Left ventricle myocardium inferior (tissue), 1 donor: ENCODE measurements at regions not wholly inside any gene's neighbourhood (a gene's known extent, or its start where the extent isn't known, plus 50 kb on each side); places are given as distances from the start of the nearest gene placed in this dataset.
"Not testable (repeated sequence)": the region's sequence is repeated elsewhere in the genome, so short reads cannot be mapped to it uniquely, and the experiment has no call there.

ENCODE experiments used
- DNase-seq: peaks from one replicate; pipeline ENCODE4 v3.0.0-alpha.2; 2020
- H3K27ac ChIP-seq: fragments of 200-600 bp; replicated peaks from 2 replicates; pipeline ENCODE4 v1.8.0; 2021
- H3K27me3 ChIP-seq: fragments of 200-600 bp; 2 replicates; pipeline ENCODE4 v1.8.0; 2021; ENCODE audit warnings: low read depth
- H3K36me3 ChIP-seq: fragments of 200-600 bp; 2 replicates; pipeline ENCODE4 v1.8.0; 2021
- H3K4me1 ChIP-seq: fragments of 200-600 bp; 2 replicates; pipeline ENCODE4 v1.8.0; 2021
- H3K4me3 ChIP-seq: fragments of 200-600 bp; 2 replicates; pipeline ENCODE4 v1.8.0; 2021; ENCODE audit warnings: mild to moderate bottlenecking, moderate library complexity
- H3K9me3 ChIP-seq: fragments of 200-600 bp; replicated peaks from 2 replicates; pipeline ENCODE4 v1.8.0; 2021
- intact Hi-C: fragments of 100-400 bp; cut with micrococcal nuclease; formaldehyde crosslinking; loops from one replicate; pipeline ENCODE4 v1.11.0; 2022
- TF ChIP-seq, protein P1 (sequence below): fragments of 200-600 bp; IDR thresholded peaks from 2 replicates; pipeline ENCODE4 v1.8.0; 2021; ENCODE audit warnings: antibody characterized with exemption, mild to moderate bottlenecking, borderline replicate concordance
- donor health status: DM: no; HTN: yes; CAD: no; lungs with severe emphysema.

DNA sequence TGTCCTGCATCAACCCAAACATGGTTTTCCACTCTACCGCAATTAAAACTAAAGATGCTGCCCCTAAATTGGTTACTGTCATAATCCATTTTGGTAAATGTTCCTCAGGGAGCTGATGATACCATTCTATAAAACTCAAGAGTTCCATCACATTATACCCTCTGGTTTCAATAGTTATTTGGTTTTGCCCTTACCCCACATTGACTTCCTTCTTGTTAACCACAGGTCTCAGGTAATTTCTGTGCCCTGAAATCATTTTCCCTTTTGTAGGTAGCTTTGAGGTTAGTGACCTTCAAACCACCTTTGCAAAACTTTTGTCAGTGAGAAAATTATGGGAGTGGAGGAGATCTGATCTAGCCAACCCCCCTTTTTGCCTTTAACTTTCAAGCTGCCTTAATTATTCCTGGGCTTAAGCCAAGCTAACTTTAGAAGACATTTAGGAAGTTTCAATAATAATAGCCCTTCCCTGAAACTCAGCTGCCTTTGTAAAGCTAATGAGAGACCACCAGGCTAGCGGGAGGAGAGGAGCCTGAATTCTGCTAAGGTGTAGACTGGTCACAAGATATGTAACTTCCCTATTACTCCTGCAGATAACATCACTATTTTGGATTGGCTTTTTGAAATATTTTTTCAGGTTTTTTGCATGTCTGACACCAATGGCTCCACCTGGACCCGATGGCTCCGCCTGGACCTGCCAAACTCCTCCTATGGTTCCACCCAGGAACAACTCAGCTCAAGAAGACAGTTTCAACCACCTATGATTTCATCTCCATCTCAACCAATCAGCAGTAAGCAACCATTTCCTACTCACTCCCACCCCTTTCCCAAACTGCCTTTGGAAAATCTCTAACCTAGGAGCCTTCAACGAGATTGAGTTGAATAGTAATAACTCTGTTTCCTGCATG, 224.9 kb downstream of the HS3ST3B1 start:
- no peaks in the 10 kb centered on the region for H3K4me1 ChIP-seq
- no peak for DNase-seq

DNA sequence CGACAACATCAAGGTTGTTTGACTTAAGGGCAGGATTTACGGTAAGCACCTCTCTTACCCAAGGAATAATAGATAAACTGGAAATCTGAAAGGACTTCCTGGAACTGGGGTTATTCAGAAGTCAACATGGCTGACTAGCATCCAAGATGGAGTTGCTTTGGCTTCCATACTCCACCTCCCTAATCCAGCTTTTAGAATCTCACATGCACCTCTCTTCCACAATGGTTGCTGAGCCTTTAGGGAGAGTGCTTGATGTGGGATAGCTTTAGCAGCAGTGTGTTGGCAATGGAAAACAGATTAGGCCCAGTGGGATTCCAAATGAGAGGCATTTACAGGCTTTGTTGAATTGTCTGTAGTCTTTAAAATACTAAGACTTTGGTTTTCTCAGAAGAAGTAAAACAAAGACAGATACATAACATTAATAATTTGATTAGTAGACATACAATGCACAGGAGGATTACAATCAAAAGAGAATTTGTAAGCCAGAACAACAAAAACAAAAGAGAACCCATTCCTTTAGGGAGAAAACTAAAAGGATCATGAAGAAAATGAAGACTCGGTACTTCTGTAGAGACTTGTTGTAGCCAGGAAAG, 222.0 kb downstream of the HS3ST3B1 start:
- H3K36me3 ChIP-seq = no peaks in the 10 kb centered on the region
- intact Hi-C loops = no loop called here
- H3K27me3 ChIP-seq = no peaks in the 10 kb centered on the region
- DNase-seq = no peak
- H3K4me1 ChIP-seq = no peaks in the 10 kb centered on the region
- TF ChIP-seq, protein P1, sequence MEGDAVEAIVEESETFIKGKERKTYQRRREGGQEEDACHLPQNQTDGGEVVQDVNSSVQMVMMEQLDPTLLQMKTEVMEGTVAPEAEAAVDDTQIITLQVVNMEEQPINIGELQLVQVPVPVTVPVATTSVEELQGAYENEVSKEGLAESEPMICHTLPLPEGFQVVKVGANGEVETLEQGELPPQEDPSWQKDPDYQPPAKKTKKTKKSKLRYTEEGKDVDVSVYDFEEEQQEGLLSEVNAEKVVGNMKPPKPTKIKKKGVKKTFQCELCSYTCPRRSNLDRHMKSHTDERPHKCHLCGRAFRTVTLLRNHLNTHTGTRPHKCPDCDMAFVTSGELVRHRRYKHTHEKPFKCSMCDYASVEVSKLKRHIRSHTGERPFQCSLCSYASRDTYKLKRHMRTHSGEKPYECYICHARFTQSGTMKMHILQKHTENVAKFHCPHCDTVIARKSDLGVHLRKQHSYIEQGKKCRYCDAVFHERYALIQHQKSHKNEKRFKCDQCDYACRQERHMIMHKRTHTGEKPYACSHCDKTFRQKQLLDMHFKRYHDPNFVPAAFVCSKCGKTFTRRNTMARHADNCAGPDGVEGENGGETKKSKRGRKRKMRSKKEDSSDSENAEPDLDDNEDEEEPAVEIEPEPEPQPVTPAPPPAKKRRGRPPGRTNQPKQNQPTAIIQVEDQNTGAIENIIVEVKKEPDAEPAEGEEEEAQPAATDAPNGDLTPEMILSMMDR = no peak
- H3K9me3 ChIP-seq = no peaks in the 10 kb centered on the region
- no peak overlapping the region for H3K27ac ChIP-seq
- no peak overlapping the region for H3K4me3 ChIP-seq

More for the DNA sequence above, 224.9 kb downstream of the HS3ST3B1 start:
- H3K4me3 ChIP-seq = no peak overlapping the region
- H3K9me3 ChIP-seq = peaks cover 5% of the 10 kb centered on the region
- TF ChIP-seq, protein P1 = no peak
- no peak overlapping the region for H3K27ac ChIP-seq
- no peaks in the 10 kb centered on the region for H3K27me3 ChIP-seq
- no peaks in the 10 kb centered on the region for H3K36me3 ChIP-seq
- intact Hi-C loops = no loop called here

DNA sequence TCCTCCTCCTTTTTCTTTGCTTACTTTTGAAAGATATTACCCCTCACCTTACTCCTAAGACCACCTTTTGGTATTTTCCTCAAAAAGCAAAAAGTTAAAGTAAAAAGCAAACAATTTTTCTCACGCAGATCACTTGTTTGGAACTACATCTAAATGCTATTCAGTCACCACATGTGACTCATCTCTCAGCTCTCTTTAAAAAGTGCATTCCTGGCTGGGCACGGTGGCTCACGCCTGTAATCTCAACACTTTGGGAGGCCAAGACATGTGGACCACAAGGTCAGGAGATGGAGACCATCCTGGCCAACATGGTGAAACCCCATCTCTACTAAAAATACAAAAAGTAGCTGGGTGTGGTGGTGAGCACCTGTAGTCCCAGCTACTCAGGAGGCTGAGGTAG, 218.0 kb downstream of the HS3ST3B1 start:
- DNase-seq, H3K4me3 ChIP-seq, H3K27me3 ChIP-seq, H3K36me3 ChIP-seq, intact Hi-C loops, H3K4me1 ChIP-seq, H3K27ac ChIP-seq, H3K9me3 ChIP-seq: not testable (repeated sequence)

DNA sequence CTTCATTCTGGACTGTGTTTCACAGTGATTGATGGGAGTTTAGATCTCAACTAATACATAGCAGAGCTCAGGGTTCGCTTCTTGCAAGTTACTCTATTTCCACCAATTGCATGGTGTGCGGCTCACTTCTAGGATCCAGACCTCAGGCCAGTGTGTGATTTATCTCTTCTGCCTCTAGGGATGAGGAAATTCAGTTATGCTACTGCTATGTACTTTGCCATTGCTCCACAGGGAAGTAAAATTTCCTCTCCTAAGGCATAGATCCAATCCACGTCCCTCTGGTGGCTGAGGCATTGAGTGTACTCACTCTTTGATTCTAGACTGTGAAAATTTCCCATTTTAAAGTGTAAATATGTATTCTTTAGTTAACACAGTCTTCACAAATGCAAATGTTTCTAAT, 214.1 kb downstream of the HS3ST3B1 start:
- Histone ChIP-seq H3K9me3 (no peaks in the 10 kb centered on the region), H3K4me1 (no peaks in the 10 kb centered on the region), H3K36me3 (no peaks in the 10 kb centered on the region), H3K27ac (no peak overlapping the region), H3K4me3 (no peak overlapping the region), H3K27me3 (peaks cover 3% of the 10 kb centered on the region)
- intact Hi-C loops = no loop called here
- DNase-seq = no peak
- TF ChIP-seq, protein P1 = no peak

DNA sequence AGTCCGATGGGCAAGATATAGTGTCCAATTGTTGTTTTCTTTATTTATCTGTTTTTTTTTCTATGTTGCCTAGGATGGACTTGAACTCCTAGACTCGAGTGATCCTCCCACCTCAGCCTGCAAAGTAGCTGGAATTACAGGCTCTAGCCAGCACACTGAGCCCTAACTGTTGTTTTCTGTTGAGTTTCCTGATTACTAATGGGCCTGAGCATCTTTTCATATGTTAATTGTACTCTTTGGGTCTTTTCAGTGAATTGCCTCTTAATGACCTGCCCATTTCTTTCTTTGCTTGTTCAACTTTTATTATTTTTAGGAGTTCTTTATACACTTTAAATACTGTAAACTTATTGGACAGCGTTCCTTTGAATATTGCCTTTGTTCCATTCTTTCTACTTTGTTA, 213.0 kb downstream of the HS3ST3B1 start:
- Histone ChIP-seq H3K27ac (no peak overlapping the region), H3K27me3 (peaks cover 3% of the 10 kb centered on the region), H3K36me3 (no peaks in the 10 kb centered on the region), H3K4me1 (no peaks in the 10 kb centered on the region), H3K9me3 (no peaks in the 10 kb centered on the region), H3K4me3 (no peak overlapping the region)
- intact Hi-C loops = no loop called here
- DNase-seq = no peak
- TF ChIP-seq, protein P1 = no peak

DNA sequence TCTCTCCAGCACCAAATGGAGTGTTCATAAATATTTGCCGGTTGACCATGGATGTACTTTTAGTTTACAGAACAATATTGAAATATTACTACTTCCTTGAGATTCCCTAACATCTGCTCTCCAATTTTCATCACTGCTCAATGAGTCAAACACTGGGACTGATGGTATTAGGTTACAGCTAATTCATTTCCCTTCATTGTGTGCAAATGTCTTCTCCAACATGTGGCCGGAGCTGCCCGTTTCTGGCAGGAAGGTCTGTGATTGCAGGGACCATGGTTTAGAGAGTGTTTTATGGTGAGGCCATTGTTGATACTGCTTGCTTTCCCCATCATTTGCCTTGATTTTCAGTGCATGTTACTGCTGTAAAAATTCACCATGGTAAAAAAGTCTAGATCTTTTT, 209.3 kb downstream of the HS3ST3B1 start:
- no peaks in the 10 kb centered on the region for H3K4me1 ChIP-seq
- H3K27ac ChIP-seq = no peak overlapping the region
- peaks cover 3% of the 10 kb centered on the region for H3K27me3 ChIP-seq
- no peak overlapping the region for H3K4me3 ChIP-seq
- no peaks in the 10 kb centered on the region for H3K36me3 ChIP-seq
- DNase-seq = no peak
- TF ChIP-seq, protein P1 = no peak
- intact Hi-C loops = no loop called here
- H3K9me3 ChIP-seq = no peaks in the 10 kb centered on the region
